NB4 (cell line): ENCODE measurements at regions not wholly inside any gene's neighbourhood (a gene's known extent, or its start where the extent isn't known, plus 50 kb on each side); places are given as distances from the start of the nearest gene placed in this dataset.

Experiments used
- MYC ChIP-seq: IDR thresholded peaks from 2 replicates; pipeline ENCODE4 v1.6.1; 2011; ENCODE audit warnings: low read depth, low read length
- POLR2A ChIP-seq: IDR thresholded peaks from 2 replicates; pipeline ENCODE4 v1.6.1; 2011; ENCODE audit warnings: mild to moderate bottlenecking; ENCODE audit not compliant: insufficient read length; ENCODE audit errors: extremely low read depth
- TF ChIP-seq, protein P1 (sequence below): IDR thresholded peaks from one replicate; pipeline ENCODE4 v1.5.1; 2012; ENCODE audit warnings: low read depth, low read length
- TF ChIP-seq, protein P2 (sequence below): IDR thresholded peaks from 2 replicates; pipeline ENCODE4 v1.6.1; 2011; ENCODE audit warnings: low read depth, low read length

DNA sequence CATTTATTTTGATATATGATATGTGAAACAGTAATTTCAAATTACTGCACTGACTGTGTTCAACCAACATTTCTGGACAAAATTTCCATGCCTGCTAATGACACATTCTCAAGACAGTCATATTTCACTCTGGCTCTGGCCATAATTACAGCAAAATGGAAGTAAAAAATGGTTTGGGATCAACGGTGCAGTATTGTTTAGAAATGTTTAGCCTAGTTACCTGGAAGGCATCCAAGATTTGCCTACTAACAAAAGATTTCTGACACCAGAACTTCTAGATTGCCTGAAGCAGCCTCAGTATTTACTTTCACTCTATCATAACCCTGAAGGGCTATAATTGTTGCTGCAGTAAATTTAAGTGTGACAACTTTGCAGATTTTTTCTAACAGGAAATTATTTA, 416.3 kb downstream of the PCDH10 start:
- TF ChIP-seq POLR2A (no peak), MYC (no peak)
- TF ChIP-seq, protein P1, sequence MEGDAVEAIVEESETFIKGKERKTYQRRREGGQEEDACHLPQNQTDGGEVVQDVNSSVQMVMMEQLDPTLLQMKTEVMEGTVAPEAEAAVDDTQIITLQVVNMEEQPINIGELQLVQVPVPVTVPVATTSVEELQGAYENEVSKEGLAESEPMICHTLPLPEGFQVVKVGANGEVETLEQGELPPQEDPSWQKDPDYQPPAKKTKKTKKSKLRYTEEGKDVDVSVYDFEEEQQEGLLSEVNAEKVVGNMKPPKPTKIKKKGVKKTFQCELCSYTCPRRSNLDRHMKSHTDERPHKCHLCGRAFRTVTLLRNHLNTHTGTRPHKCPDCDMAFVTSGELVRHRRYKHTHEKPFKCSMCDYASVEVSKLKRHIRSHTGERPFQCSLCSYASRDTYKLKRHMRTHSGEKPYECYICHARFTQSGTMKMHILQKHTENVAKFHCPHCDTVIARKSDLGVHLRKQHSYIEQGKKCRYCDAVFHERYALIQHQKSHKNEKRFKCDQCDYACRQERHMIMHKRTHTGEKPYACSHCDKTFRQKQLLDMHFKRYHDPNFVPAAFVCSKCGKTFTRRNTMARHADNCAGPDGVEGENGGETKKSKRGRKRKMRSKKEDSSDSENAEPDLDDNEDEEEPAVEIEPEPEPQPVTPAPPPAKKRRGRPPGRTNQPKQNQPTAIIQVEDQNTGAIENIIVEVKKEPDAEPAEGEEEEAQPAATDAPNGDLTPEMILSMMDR = no peak
- TF ChIP-seq, protein P2, sequence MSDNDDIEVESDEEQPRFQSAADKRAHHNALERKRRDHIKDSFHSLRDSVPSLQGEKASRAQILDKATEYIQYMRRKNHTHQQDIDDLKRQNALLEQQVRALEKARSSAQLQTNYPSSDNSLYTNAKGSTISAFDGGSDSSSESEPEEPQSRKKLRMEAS = no peak
